HG03520 (cell line): ENCODE measurements at regions not wholly inside any gene's neighbourhood (a gene's known extent, or its start where the extent isn't known, plus 50 kb on each side); places are given as distances from the start of the nearest gene placed in this dataset.

Experiments
- ATAC-seq: cut with Tn5 transposase; IDR thresholded peaks from one replicate; pipeline ENCODE4 v1.9.1; 2021; ENCODE audit warnings: mild to moderate bottlenecking, moderate library complexity; ENCODE audit not compliant: unreplicated experiment

DNA sequence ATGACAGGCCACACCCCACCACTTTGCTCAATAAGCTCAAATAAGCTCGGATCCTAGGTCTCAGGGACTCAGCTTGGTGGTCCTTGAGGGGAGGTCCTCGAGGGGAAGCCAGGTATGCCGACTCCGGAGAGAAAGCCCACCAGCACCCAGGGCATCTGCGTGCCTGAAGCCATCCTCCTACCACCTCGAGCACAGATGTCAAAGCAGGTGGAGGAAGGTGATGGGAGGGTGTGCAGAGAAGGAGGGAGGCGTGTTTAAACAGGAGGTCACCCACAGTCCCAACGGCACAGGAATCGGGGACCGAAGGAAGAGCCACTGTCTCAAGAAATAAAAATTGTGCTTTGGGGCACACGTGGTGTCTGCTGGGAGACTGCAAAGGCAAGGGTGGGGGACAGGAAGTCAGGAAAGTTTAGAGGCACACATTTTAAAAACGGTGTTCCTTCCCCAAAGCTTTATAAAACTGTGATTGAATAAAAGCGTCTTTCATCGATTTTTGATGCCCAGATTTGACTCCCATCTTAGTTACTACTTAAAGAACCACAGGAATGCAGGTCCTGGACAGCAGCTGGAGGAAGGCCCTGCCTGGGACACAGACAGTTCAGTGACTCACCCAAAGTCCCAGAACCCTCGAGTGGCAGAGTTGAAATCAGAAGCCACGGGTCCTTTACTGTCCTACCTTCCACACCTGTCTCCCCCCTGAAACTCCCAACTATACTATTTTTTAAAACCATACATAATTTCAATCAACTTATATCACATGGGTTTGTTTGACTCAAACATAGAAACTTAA lies 221.0 kb upstream of the PDE10A start:
- no peak for ATAC-seq

DNA sequence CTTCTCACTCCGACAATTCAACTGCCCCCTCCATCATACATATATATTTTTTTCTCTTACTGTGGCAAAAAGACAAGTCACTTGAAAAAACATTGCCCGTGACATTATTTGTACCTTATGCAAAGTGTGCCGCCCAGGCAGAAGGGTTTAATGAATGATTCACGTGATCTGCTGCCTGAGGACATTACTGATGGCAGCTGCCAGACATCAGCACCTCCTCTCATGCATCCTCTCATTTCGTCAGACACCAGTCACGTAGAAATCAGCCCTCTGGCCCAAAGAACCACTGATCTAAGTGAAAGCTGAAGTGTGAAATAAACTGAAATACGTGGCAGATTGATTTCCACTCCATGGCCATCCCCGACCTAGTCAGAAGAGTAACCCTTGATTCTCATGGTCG lies 218.8 kb upstream of the PDE10A start:
- no peak for ATAC-seq

DNA sequence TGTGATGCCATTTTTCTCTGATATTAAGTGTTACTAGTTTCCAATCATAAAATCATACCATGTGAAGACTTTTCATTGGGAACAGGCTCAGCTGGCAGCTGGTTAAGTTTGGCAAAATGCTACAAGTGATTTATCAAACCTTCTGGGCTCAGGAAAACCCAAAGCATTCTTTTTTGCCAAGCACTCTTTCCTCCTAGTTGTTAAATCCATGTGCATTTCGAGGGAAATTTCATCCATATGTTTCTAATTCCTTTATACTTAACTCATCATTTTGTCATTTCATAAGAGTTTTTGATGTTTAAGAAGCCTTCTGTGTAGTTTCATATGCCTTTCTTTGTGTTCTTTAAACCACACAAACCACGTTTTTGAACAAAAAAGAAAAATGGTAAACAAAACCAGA lies 217.6 kb upstream of the PDE10A start:
- no peak for ATAC-seq

- no peak for ATAC-seq
Measured at GRCh38 chr6:165877773-165878172, 214.7 kb upstream of the PDE10A start.

GRCh38 chr6:165877192-165877591 lies 214.2 kb upstream of the PDE10A start:
- ATAC-seq: no peak

- ATAC-seq: no peak
Measured at GRCh38 chr6:165876588-165876987, 213.5 kb upstream of the PDE10A start.

DNA sequence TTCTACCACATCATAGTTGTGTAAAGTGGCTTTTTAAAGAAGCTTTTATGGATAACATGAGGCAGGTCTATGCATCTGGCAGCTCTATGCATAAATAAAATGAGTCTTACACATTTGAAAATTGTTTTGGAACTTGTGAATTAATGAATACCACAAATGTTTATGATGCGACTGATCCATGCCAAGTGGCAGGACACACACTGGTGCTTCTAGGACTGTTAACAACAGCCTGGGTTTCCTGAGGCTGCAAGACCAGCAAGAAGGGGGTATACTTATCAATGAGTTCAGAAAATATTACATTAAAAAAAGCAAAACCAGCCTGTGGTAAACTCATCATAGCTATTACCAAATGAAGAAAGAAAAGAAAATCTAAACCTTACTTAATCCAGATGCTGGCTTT lies 212.9 kb upstream of the PDE10A start:
- ATAC-seq: no peak

GRCh38 chr6:165873976-165874375 lies 210.9 kb upstream of the PDE10A start:
- ATAC-seq: no peak

DNA sequence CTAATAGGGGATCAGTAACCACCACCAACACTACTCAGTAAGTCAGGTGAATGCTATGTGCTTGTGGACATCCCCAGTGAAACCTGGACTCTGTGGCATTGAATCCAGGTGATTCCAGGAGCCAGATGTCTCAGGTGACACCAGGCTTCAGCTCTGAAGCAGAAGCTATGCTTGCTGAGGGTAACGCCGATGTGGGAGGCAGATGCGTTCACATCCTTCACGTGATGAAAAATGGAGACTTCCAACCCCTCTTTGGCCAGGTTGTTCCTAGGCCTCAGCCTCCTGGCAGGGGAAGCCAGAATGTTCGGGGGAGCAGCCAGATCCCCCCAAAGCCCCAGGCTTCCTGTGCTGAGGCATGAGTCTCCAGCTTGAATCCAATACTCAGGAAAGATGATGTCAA lies 209.8 kb upstream of the PDE10A start:
- no peak for ATAC-seq

- ATAC-seq: no peak
Measured at GRCh38 chr6:165872311-165872710, 209.3 kb upstream of the PDE10A start.

- ATAC-seq: no peak
Measured at GRCh38 chr6:165871571-165871970, 208.5 kb upstream of the PDE10A start.

DNA sequence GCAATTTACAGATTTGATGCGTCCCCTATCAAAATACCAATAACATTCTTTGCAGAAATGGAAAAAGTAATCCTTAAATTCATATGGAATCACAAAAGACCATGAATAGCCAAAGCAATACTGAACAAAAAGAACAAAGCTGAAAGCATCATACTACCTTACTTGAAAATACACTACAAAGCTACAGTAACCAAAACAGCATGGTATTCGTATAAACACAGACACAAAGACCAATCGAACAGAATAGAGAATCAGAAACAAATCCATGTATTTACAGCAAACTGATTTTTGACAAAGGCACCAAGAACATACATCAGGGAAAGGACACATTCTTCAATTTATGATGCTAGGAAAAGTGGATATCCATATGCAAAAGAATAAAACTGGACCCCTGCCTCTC lies 206.5 kb upstream of the PDE10A start:
- no peak for ATAC-seq

- no peak for ATAC-seq
Measured at GRCh38 chr6:165864925-165865324, 201.9 kb upstream of the PDE10A start.

- ATAC-seq: no peak
Measured at GRCh38 chr6:165864218-165864617, 201.2 kb upstream of the PDE10A start.

DNA sequence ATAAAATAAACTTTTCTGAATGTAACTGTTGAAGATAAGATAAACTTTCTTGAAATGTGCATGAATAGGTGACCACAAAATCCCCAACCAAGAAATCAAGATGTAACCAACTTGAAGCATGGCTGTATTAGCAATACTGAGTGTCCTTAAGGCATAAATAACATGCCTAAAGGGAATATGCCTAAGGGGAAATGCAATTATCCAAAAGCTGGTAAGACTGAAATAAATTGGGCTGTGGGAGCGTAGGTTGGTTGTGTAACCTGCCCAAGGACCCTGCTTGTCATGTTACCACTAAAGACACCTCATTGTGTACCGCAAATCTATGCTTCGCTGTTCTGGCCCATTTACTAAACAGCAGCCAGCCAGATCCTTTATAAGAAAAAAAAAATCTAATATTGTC lies 200.8 kb upstream of the PDE10A start:
- ATAC-seq: no peak

DNA sequence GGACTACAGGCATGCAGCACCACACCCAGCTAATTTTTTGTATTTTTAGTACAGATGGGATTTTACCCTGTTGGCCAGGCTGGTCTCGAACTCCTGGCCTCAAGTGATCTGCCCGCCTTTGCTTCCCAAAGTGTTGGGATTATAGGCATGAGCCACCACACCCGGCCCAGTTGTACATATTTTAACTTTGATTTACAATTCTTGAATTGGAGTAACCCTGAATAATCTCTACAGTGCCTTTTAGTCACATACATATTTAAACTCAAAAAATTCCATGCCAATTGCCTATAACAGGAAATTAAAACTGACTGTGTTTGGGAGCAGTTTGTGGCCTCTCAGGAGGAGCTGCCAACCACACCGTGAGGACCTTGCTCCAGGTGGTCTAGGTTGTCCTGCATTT lies 199.8 kb upstream of the PDE10A start:
- ATAC-seq: no peak

DNA sequence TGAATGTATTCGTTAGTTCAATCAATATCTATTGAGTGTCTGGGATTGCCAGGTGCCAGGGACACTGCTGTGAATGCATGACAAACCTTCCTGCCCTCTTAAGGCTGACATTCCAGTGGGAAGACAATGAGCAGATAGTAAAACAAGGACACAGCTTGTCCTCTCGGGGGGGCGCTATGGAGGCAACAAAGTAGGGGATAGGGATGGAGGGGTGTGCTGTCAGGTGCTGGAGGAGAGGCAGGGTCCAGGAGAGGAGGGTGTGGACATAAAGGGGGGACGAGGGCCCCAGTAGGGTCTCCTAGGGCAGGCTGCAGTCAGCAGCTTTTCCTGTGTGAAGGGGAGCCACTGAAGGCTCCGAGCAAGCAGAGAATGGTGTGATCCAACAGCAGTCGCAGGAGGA lies 198.2 kb upstream of the PDE10A start:
- ATAC-seq: no peak

DNA sequence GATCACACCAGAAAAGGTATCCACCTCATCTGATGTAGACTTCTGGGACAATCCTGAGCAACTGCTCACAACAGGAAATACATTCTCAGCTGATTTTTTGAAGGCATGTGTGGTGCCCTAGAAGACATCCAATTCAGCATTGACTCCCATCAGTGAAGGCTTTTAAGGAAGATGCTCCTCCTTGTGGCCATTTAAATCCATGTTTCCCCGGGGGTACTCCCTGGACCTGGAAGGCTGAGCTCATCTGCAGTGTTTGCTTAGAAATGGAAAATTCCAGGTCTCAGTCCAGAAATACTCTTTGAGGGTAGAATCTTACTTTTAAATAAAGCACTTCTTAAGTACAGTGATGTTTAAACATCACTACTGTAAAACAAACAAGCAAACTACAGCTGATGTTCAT lies 195.5 kb upstream of the PDE10A start:
- no peak for ATAC-seq

GRCh38 chr6:165855856-165856255 lies 192.8 kb upstream of the PDE10A start:
- no peak for ATAC-seq

DNA sequence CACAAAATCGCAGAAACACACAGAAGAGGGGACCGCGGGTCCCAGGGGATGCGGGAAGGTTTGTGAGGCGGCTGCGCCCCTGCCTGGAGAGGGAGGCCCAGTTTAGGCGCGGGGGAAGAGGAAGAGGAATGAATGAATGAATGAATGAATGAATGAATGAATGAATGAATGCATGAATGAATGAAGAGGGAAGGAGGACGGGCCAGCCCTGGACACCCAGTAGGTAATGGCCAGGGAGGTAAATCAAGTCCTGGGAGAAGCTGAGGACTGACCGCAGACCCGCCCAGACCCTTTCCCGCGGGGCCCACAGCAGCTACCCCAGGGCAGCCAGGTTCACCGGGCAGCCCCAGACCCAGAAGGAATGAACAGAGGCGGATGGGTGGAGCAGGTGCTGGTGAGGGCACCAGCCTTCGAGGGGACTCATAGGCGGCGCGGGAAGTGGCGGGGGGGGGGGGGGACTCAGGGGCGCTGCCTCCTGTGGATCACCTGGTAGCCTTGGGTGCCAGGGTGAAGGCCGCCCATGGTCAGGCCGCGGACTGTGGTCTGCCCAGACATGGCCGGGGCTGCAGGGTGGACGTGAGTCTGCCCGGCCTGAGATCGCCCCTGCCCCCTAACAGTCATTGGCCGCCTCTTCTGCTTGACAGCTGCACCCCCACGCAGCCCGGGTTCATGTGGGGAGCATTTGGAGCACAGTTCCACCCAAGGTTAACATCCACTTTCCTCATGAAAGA lies 192.0 kb upstream of the PDE10A start:
- ATAC-seq: no peak

- ATAC-seq: no peak
Measured at GRCh38 chr6:165854061-165854862, 191.2 kb upstream of the PDE10A start.

- no peak for ATAC-seq
Measured at GRCh38 chr6:165852676-165853075, 189.6 kb upstream of the PDE10A start.
